Loucy (cell line): ENCODE measurements at regions not wholly inside any gene's neighbourhood (a gene's known extent, or its start where the extent isn't known, plus 50 kb on each side); places are given as distances from the start of the nearest gene placed in this dataset.

Experiments
- H2AFZ ChIP-seq: fragments of 200-600 bp; sonication (generic); 2 replicates; pipeline ENCODE4 v1.6.0; 2016; ENCODE audit warnings: antibody characterized with exemption, mild to moderate bottlenecking, low read length, moderate library complexity
- H3F3A ChIP-seq: fragments of 200-600 bp; 2 replicates; pipeline ENCODE4 v1.6.0; 2016; ENCODE audit warnings: antibody characterized with exemption, low read depth, mild to moderate bottlenecking
- H3K27me3 ChIP-seq: fragments of 200-600 bp; sonication (generic); 2 replicates; pipeline ENCODE4 v1.6.1; 2014; ENCODE audit warnings: low read length, mild to moderate bottlenecking; ENCODE audit not compliant: insufficient read depth, poor library complexity, severe bottlenecking
- H3K36me3 ChIP-seq: fragments of 200-600 bp; sonication (generic); 2 replicates; pipeline ENCODE4 v1.6.1; 2016; ENCODE audit warnings: low read length; ENCODE audit not compliant: insufficient read depth
- H3K4me1 ChIP-seq: fragments of 200-600 bp; sonication (generic); 2 replicates; pipeline ENCODE4 v1.5.1; 2014; ENCODE audit warnings: low read length, mild to moderate bottlenecking; ENCODE audit not compliant: insufficient read depth, poor library complexity, severe bottlenecking
- H3K4me2 ChIP-seq: fragments of 200-600 bp; sonication (generic); 2 replicates; pipeline ENCODE4 v1.6.0; 2014; ENCODE audit warnings: antibody characterized with exemption, low read length, low read depth, mild to moderate bottlenecking; ENCODE audit not compliant: poor library complexity, severe bottlenecking
- H3K4me3 ChIP-seq: fragments of 200-600 bp; sonication (generic); 2 replicates; pipeline ENCODE4 v1.5.1; 2014; ENCODE audit warnings: low read length, mild to moderate bottlenecking, mixed read lengths; ENCODE audit not compliant: poor library complexity, severe bottlenecking
- H3K79me2 ChIP-seq: fragments of 200-600 bp; sonication (generic); 2 replicates; pipeline ENCODE4 v1.6.1; 2014; ENCODE audit warnings: low read length; ENCODE audit not compliant: insufficient read depth
- H3K9ac ChIP-seq: fragments of 200-600 bp; sonication (generic); 2 replicates; pipeline ENCODE4 v1.6.0; 2014; ENCODE audit warnings: mild to moderate bottlenecking, low read depth, low read length, moderate library complexity; ENCODE audit not compliant: poor library complexity, severe bottlenecking
- H3K9me2 ChIP-seq: fragments of 200-600 bp; sonication (generic); replicated peaks from 2 replicates; pipeline ENCODE4 v1.6.1; 2016; ENCODE audit warnings: low read depth, low read length, mixed read lengths
- H3K9me3 ChIP-seq: fragments of 200-600 bp; sonication (generic); 2 replicates; pipeline ENCODE4 v1.6.1; 2014; ENCODE audit warnings: mild to moderate bottlenecking, antibody characterized with exemption, low read length, low read depth; ENCODE audit not compliant: insufficient read depth
- H4K20me1 ChIP-seq: fragments of 200-600 bp; sonication (generic); 2 replicates; pipeline ENCODE4 v1.6.0; 2014; ENCODE audit warnings: antibody characterized with exemption, low read length, mild to moderate bottlenecking; ENCODE audit not compliant: insufficient read depth, poor library complexity, severe bottlenecking
- CTCF ChIP-seq: fragments of 200-600 bp; sonication (generic); conservative IDR thresholded peaks from 2 replicates; pipeline ENCODE4 v1.5.1; 2014; ENCODE audit warnings: mild to moderate bottlenecking, antibody characterized with exemption, low read length
- EZH2phosphoT487 ChIP-seq: fragments of 200-600 bp; IDR thresholded peaks from 2 replicates; pipeline ENCODE4 v1.6.1; 2018; ENCODE audit warnings: antibody characterized with exemption, mild to moderate bottlenecking, moderate library complexity, borderline replicate concordance

GRCh38 chr5:12392246-12392645 lies 488.0 kb upstream of the CTNND2 start:
- Histone ChIP-seq H3F3A (no peaks in the 10 kb centered on the region), H3K36me3 (no peaks in the 10 kb centered on the region), H3K79me2 (no peaks in the 10 kb centered on the region), H3K9me2 (no peaks in the 10 kb centered on the region), H3K4me1 (no peaks in the 10 kb centered on the region), H4K20me1 (no peaks in the 10 kb centered on the region), H3K27me3 (no peaks in the 10 kb centered on the region), H3K4me2 (no peak overlapping the region), H2AFZ (no peak overlapping the region), H3K9me3 (no peaks in the 10 kb centered on the region), H3K9ac (no peak overlapping the region), H3K4me3 (no peak overlapping the region)
- no peak for TF ChIP-seq CTCF
- no peak for TF ChIP-seq EZH2phosphoT487

GRCh38 chr5:12385095-12385494 lies 480.8 kb upstream of the CTNND2 start:
- no peak for TF ChIP-seq CTCF
- no peak for TF ChIP-seq EZH2phosphoT487
- Histone ChIP-seq H3K4me3 (no peak overlapping the region), H3K9ac (no peak overlapping the region), H3K79me2 (no peaks in the 10 kb centered on the region), H3K4me2 (no peak overlapping the region), H3K36me3 (no peaks in the 10 kb centered on the region), H3K27me3 (no peaks in the 10 kb centered on the region), H3K4me1 (no peaks in the 10 kb centered on the region), H3K9me3 (no peaks in the 10 kb centered on the region; the same call in 1 of the 2 replicates), H4K20me1 (no peaks in the 10 kb centered on the region), H3K9me2 (no peaks in the 10 kb centered on the region), H2AFZ (no peak overlapping the region), H3F3A (no peaks in the 10 kb centered on the region)

GRCh38 chr5:12384005-12384404 lies 479.8 kb upstream of the CTNND2 start:
- H3K27me3 ChIP-seq: no peaks in the 10 kb centered on the region
- H3K36me3 ChIP-seq: no peaks in the 10 kb centered on the region
- no peak overlapping the region for H2AFZ ChIP-seq
- H3K9me2 ChIP-seq: no peaks in the 10 kb centered on the region
- no peaks in the 10 kb centered on the region; the same call in 1 of the 2 replicates for H3K9me3 ChIP-seq
- TF ChIP-seq CTCF: no peak
- no peak for TF ChIP-seq EZH2phosphoT487
- H3K4me3 ChIP-seq: no peak overlapping the region
- H3F3A ChIP-seq: no peaks in the 10 kb centered on the region
- no peaks in the 10 kb centered on the region for H3K4me1 ChIP-seq
- H4K20me1 ChIP-seq: no peaks in the 10 kb centered on the region
- H3K9ac ChIP-seq: no peak overlapping the region
- H3K4me2 ChIP-seq: no peak overlapping the region
- no peaks in the 10 kb centered on the region for H3K79me2 ChIP-seq
